Body of pancreas (tissue), 4 donors: ENCODE measurements at regions not wholly inside any gene's neighbourhood (a gene's known extent, or its start where the extent isn't known, plus 50 kb on each side); places are given as distances from the start of the nearest gene placed in this dataset.

Experiments
- POLR2A ChIP-seq, 3 donors: fragments of 450-650 bp; IDR thresholded peaks; one replicate each; pipeline ENCODE4 v1.6.1; 2016; ENCODE audit warnings: antibody characterized with exemption in 3 of 3, mild to moderate bottlenecking in 2 of 3
- TF ChIP-seq, protein P1 (sequence below), 7 experiments: fragments of 450-650 bp in 4 of 7; fragments of 200-600 bp in 3 of 7; sonication (generic) in 3 of 7; IDR thresholded peaks; one replicate each; pipeline ENCODE4 v1.5.1; 2016 to 2019; ENCODE audit warnings: antibody characterized with exemption in 7 of 7

GRCh38 chr2:48213646-48214045 lies 100.8 kb upstream of the FOXN2 start:
- TF ChIP-seq, protein P1, sequence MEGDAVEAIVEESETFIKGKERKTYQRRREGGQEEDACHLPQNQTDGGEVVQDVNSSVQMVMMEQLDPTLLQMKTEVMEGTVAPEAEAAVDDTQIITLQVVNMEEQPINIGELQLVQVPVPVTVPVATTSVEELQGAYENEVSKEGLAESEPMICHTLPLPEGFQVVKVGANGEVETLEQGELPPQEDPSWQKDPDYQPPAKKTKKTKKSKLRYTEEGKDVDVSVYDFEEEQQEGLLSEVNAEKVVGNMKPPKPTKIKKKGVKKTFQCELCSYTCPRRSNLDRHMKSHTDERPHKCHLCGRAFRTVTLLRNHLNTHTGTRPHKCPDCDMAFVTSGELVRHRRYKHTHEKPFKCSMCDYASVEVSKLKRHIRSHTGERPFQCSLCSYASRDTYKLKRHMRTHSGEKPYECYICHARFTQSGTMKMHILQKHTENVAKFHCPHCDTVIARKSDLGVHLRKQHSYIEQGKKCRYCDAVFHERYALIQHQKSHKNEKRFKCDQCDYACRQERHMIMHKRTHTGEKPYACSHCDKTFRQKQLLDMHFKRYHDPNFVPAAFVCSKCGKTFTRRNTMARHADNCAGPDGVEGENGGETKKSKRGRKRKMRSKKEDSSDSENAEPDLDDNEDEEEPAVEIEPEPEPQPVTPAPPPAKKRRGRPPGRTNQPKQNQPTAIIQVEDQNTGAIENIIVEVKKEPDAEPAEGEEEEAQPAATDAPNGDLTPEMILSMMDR (IDR thresholded peaks at IDR 0.05): no peak
- no peak for TF ChIP-seq POLR2A (IDR thresholded peaks at IDR 0.05)
